GM18520 (cell line): ENCODE measurements at regions not wholly inside any gene's neighbourhood (a gene's known extent, or its start where the extent isn't known, plus 50 kb on each side); places are given as distances from the start of the nearest gene placed in this dataset.

ENCODE experiments used
- ATAC-seq: cut with Tn5 transposase; IDR thresholded peaks from one replicate; pipeline ENCODE4 v1.9.1; 2021; ENCODE audit not compliant: unreplicated experiment

GRCh38 chr15:94749811-94750617, 518.7 kb downstream of the MCTP2 start:
- ATAC-seq, result no peak

- no peak for ATAC-seq
Observed at GRCh38 chr15:94760348-94760747, 529.0 kb downstream of the MCTP2 start.

GRCh38 chr15:94761574-94761973, 530.2 kb downstream of the MCTP2 start:
- ATAC-seq, result no peak

GRCh38 chr15:94769089-94769488, 537.7 kb downstream of the MCTP2 start:
- ATAC-seq, result no peak

GRCh38 chr15:94770199-94770598, 538.8 kb downstream of the MCTP2 start:
- no peak for ATAC-seq

GRCh38 chr15:94777037-94777436, 545.7 kb downstream of the MCTP2 start:
- ATAC-seq, result no peak

- ATAC-seq, result no peak
Observed at GRCh38 chr15:94778840-94779239, 547.5 kb downstream of the MCTP2 start.

GRCh38 chr15:94780166-94780565, 548.8 kb downstream of the MCTP2 start:
- no peak for ATAC-seq

GRCh38 chr15:94785091-94785490, 553.7 kb downstream of the MCTP2 start:
- ATAC-seq, result no peak

GRCh38 chr15:94791008-94791407, 559.6 kb downstream of the MCTP2 start:
- no peak for ATAC-seq

- no peak for ATAC-seq
Observed at GRCh38 chr15:94791510-94791909, 560.1 kb downstream of the MCTP2 start.

GRCh38 chr15:94792196-94792595, 560.8 kb downstream of the MCTP2 start:
- no peak for ATAC-seq

- no peak for ATAC-seq
Observed at GRCh38 chr15:94793207-94793606, 561.8 kb downstream of the MCTP2 start.

GRCh38 chr15:94793641-94794040, 562.3 kb downstream of the MCTP2 start:
- ATAC-seq, result no peak

GRCh38 chr15:94804613-94805012, 573.3 kb downstream of the MCTP2 start:
- ATAC-seq, result no peak

- no peak for ATAC-seq
Observed at GRCh38 chr15:94815110-94815731, 583.9 kb downstream of the MCTP2 start.

- ATAC-seq, result no peak
Observed at GRCh38 chr15:94815914-94816313, 584.6 kb downstream of the MCTP2 start.

GRCh38 chr15:94829887-94830884, 598.8 kb downstream of the MCTP2 start:
- ATAC-seq, result no peak

GRCh38 chr15:94834000-94834399, 602.6 kb downstream of the MCTP2 start:
- no peak for ATAC-seq

GRCh38 chr15:94834494-94834893, 603.1 kb downstream of the MCTP2 start:
- no peak for ATAC-seq

- no peak for ATAC-seq
Observed at GRCh38 chr15:94838281-94838680, 606.9 kb downstream of the MCTP2 start.
